ENCODE measurements at regions not wholly inside any gene's neighbourhood (a gene's known extent, or its start where the extent isn't known, plus 50 kb on each side); places are given as distances from the start of the nearest gene placed in this dataset.
"Not testable (repeated sequence)": the region's sequence is repeated elsewhere in the genome, so short reads cannot be mapped to it uniquely, and the experiment has no call there.

DNA sequence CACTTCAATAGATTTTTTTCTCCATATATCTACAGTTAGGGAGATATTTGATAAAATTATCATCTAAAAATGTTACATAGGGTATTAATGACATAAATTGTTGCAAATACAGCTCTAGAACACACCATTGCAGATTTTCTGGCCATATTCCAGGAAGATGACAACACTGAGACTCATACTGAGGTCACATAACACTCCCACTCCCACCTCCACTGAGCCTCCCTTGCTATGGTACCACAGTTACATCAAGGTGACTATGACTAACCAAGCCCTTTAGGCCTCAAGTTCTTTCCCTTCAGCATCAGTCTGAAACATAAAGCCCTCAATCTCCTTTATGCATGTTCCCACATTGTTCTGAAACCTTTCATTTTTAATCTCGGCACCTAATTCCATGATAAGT, 932.0 kb upstream of the IGFBP7 start:
- DNase-seq = no peak

DNA sequence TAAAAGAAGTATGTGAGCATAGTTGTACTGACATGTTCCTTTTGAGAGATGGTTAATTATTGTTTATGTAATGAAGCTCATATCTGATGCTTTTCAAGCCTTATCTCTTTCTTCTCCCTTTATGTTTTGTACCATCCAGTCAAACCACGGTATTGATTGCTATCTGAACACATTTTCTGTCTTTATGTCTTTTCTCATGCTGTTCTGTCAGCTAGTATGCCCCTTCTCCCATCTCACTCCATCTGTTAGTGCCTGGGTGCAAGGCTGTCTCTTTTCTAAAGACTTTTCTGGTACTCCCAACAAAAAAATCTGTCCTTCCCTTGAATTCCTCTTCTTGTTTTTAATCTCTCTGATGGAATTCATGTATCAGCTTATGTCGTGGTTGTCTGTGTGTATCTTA, 883.8 kb upstream of the IGFBP7 start:
- DNase-seq = no peak

DNA sequence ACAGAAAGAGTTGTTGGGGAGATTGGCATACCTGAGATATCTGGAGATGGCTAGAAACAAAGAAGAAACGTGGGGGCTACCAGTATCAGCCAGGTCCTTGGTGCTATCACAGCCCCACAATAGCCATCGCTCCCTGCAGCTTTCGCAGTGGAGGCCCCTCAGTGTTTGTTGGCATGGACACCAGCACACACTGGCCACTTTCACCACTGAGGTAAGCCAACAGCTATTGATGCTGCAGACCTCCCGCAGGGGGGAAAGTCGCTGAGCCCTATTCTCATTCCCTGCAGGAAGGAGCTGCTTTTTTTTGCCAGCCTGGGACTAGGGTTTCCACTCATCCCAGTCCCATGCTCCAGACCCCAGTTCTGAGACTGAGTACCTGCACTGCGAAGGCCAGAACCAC, 879.2 kb upstream of the IGFBP7 start:
- DNase-seq = no peak

DNA sequence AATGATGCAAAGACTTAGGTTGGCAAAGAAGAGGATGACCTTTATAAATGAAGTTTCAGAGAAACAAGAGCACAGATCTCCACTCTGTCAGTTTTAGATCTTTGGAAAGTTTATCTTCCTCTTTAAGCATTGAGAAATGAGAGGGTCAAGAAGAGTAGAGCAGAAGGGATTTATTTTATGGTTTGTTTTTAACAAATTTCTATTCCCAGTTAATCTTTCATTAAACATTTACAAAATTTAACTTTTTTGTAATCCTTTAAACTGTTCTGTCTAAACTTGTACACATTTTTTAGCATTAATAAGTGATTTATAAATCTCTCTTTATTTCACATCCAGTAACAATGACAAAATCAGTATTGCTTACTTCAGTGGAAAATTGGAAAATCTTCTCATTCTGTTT, 875.0 kb upstream of the IGFBP7 start:
- no peak for DNase-seq

DNA sequence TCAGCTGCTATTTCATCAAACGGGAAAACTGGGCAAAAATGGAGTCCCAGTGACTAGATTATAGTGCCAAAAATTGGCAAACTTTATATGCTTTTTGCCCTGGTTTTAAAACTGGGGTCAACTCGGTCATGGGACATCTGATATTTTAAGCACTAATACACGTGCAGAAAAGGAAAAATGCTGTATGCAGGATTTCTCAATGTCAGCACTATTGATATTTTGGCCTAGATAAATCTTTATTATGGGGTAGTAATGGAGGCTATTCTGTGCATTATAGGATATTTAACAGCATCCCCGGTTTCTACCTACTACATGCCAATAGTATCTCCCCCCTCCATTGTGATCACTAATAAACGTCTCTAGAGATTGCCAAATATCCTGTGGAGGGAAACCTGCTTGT, 870.9 kb upstream of the IGFBP7 start:
- DNase-seq = no peak

DNA sequence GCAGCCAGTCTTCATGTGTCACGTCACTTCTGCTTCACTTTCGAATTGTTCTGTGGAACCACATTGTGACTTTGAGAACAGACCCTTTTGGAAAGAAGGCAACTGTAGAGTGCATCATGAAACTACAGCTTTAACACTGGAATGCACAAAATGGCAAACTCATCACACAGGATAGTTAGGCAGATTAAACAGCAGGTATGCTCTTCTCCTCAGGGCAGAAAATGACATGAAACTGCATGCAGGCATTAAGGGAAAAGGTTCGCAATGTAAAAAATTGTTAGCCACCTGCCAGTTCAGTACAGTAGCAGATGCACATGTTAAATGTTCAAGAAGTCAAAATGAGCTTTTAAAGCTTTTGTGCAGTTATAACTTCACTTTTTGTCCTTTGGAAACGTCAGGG, 864.6 kb upstream of the IGFBP7 start:
- no peak for DNase-seq

DNA sequence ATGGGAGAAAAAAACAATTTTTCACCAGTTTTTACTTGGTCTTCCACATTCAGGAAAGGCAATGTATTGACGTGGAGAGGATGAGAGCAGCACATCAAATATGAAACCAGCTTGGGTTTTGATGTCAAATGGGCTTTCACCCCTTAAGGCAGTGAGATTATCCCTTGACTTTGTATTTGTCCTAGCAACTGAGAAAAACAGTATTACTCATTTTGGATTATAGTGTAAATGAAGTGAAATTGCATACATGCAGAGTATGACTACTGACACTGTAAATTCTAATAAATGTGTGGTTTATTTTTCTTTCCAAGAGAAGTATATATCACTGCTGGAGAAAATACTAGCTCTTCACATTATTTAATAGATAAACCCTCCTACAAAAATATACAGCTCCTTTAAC, 863.6 kb upstream of the IGFBP7 start:
- no peak for DNase-seq

DNA sequence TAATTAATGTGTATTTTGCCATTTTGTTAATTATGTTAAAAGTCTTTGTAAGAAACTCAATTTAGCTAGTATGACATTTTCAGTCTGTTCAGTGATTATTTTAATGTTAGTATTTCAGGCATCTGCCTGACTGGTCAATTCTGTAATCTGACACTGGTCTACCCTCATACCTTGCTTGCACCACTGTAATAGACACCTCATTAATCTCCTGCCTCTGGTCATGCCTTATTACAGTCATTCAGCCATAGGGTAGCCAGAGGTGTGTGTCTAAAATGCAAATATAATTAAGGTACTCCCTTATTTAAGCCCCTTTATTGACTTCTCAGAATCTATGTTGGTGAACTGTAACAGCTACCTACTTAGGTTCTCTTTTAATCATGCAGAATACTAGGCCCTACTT, 861.1 kb upstream of the IGFBP7 start:
- no peak for DNase-seq

DNA sequence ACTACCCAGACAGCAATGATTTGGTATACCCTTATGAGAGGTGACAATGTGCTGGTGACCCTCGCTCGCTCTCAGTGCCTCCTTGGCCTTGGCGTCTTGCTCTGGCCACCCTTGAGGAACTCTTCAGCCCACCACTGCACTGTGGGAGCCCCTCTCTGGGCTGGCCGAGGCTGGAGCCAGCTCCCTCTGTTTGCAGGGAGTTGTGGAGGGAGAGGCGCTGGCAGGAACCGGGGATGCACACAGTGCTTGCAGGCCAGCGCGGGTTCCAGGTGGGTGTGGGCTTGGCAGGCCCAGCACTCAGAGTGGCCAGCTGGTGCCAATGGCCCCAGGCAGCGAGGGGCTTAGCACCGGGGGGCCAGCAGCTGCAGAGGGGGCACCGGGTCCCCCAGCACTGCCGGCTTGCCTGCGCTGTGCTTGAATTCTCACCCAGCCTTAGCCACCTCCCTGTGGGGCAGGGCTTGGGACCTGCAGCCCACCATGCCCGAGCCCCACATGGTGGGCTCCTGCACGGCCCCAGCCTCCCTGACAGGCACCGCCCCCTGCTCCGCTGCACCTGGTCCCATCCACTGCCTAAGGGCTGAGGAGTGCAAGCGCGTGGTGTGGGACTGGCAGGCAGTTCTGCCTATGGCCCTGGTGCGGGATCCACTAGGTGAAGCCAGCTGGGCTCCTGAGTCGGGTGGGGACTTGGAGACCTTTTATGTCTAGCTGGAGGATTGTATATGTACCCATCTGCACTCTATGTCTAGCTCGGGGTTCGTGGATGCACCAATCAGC, 857.0 kb upstream of the IGFBP7 start:
- no peak for DNase-seq

DNA sequence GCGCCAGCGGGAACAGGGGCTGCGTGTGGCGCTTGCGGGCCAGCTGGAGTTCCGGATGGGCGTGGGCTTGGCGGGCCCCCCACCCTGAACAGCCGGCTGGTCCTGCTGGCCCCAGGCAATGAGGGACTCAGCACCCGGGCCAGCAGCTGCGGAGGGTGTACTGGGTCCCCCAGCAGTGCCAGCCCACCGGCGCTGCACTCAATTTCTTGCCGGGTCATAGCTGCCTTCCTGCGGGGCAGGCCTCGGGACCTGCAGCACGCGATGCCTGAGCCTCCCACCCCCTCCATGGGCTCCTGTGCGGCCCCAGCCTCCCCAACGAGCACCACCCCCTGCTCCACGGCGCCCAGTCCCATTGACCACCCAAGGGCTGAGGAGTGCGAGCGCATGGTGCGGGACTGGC, 855.2 kb upstream of the IGFBP7 start:
- DNase-seq = not testable (repeated sequence)

DNA sequence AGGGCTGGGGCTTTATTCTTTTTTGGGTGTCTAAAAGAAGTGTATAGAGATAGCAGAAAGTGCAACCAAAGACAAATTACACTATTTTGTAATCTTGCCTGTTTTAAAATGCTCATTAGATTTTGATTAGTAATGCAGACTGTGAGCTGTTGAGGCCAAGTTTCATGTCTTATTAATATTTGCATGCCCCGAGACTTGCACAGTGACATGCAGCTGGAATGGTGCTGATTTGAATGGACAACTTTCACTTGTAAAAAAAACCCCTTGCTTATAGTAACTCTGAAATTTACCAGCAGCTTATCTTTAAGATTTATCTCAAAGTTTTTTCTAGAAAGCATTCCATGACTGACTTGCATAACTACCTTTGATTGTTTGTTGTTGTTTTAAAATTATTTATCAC, 835.1 kb upstream of the IGFBP7 start:
- no peak for DNase-seq

DNA sequence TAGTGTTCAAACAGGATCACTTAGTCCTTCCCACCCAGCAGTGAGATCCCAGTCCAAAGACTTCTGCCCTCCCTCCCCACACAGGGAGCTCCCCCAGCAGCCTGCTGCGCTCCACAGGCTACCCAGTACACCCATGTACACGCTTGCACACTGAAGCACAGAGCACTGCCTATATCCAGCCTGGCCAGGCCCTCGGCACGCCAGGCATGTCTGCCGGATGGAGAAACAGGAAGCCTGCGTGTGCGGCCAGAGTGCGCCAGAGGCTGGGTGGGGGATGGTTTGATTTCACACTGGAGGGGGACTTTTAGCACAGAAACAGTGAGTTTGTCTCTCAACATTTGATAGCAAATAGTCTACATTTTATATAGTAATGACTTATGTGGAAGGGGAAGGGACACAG, 833.5 kb upstream of the IGFBP7 start:
- no peak for DNase-seq

DNA sequence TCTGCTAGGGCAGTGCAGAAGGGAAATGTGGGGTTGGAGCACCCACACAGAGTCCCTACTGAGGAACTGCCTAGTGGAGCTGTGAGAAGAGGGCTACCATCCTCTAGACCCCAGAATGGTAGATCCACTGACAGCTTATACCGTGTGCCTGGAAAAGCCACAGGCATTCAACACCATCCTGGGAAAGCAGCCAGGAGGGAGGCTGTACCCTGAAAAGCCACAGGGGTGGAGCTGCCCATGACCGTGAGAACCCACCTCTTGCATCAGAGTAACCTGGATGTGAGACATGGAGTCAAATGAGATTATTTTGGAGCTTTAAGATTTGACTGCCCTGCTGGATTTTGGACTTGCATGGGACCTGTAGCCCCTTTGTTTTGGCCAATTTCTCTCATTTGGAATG, 827.1 kb upstream of the IGFBP7 start:
- not testable (repeated sequence) for DNase-seq

DNA sequence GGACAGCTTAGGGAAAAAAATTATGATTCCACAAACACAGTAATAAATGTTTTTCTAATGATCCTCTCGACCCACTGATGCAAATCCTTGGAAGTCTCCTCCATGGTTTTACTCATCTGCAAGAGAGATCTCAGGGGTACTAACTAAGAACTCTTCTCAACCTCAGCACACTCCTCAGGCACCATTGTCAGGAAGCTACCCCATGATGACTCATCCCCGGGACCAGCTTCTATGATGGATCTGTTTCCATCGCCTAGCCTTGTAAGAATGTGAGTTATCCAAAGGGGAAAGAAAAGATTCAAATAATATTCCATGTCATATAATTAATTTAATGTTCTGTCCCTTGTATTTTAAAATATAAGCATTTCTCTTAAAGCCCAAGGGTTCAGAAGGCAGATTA, 816.1 kb upstream of the IGFBP7 start:
- DNase-seq = no peak

DNA sequence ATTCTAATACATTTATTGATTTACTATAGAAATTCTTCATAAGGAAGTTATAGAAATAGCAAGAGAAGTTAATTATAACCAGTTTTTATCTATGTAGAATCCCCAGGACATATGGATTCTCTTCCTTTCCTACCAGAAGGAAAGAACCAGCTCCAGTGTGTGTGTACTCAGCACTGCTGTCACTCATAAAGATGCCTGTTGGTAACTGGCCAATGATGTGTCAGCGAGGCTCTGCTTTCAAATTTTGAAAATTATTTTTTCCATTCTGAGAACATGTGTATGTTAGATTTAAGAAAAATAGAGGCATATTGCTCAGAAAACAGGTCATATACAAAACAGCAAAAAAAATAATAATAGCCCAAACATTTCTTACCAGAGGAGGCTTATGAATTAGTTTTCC, 814.8 kb upstream of the IGFBP7 start:
- DNase-seq = no peak

DNA sequence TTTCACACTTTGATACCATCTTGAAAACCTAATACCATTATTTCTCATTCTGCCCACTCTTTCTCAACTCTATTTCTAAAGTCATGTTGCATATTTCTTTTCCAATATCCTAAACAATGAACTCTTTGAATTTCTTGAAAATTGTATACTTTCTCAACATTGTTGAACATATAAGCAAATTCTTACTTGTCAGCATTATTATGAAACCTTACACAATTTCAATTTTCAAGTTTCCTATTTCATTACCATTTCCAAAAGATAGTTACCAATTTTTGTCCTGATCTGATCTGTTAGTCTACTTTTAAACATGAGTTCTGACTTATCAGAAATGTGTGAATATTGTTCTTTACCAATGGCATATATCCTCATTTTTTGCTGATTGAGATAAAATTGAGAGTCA, 806.3 kb upstream of the IGFBP7 start:
- no peak for DNase-seq

DNA sequence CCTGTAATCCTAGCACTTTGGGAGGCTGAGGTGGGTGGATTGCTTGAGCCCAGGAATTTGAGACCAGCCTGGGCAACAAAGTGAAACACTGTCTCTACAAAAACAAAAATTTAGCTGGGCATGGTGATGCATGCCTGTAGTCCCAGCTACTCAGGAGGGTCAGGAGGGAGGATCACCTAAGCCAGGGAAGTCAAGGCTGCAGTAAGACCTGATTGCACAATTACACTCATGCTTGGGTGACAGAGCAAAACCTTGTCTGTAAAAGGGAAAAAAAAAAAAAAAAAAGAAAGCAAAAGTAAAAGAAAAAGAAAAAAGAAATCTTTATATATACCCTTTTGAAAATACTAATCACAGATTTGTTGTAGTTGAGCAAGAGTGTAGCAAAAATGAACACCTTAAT, 801.0 kb upstream of the IGFBP7 start:
- no peak for DNase-seq

DNA sequence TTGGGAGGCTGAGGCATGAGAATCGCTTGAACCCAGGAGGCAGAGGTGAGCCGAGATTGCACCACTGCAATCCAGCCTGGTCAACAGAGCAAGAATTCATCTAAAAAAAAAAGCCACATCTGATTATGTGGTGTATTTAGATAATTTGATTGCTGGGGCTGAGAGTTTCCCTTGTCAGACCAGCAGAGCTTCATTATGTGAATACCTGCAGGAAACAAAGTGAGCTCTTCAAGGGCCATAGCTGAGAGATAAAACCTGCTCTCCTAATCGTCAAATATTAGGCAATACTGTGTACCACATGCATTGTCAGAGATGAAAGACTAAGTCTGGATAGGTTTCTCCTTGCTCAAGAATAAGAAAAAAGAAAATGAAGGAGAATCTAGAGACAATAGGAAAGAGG, 800.0 kb upstream of the IGFBP7 start:
- no peak for DNase-seq

DNA sequence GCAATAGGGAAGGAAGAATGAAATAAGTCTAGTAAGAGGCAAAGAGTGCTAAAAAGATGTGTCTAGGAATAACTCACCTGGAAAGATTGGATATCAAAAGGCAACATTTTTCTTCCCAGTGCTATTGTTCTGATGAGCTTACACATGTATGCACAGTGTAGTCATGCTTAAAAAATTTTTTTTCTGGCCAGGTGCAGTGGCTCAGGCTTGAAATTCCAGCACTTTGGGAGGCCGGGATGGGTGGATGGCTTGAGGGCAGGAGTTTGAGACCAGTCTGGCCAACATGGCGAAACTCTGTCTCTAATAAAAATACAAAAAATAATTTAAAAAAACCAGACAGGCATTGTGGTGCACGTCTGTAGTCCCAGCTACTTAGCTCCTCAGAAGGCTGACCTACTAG, 795.8 kb upstream of the IGFBP7 start:
- no peak for DNase-seq

DNA sequence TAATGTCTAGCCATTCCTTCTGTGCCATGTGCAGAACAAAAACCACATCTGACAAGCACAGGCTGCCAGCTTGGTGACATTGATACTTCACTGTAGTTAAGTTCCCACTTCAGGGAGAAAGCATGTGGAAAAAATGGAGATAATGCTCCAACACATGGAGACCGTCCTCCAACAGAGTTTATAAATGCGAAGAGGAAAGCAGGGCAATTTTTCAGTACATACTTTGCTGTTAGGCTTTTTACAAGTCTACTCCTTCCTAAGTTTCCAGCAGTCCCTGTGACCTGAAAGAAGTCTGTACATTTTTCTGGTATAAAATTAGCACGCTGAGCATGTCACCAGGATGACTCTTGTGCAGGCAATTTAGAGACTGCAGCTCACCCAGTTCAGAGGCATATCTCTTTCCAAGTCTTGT, 766.9 kb upstream of the IGFBP7 start:
- DNase-seq = no peak

DNA sequence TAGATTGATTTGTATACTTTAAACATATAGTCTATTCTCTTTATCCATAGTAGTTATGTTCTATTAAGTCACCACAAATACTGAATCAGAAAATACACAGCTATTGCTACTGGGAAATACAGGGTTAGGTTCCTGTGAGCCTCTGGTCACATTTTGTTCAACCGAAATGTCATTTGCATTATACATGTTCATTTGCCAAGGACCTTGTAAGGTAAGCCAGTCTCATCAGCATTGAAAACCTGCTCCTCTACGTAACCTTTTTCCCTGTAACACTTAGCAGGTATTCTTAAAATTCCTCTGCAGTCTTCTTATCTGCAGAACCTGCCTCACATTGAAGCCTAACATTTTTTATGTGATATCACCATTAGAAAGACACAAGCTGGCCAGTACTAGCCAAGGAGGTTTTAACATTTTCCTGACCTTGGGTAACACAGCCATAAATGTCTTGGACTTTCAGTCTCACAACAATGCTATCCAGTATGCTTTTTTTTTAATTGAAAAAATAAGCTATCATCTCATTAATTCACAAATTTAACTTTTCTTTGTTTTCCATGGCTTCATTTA, 765.7 kb upstream of the IGFBP7 start:
- DNase-seq = no peak

DNA sequence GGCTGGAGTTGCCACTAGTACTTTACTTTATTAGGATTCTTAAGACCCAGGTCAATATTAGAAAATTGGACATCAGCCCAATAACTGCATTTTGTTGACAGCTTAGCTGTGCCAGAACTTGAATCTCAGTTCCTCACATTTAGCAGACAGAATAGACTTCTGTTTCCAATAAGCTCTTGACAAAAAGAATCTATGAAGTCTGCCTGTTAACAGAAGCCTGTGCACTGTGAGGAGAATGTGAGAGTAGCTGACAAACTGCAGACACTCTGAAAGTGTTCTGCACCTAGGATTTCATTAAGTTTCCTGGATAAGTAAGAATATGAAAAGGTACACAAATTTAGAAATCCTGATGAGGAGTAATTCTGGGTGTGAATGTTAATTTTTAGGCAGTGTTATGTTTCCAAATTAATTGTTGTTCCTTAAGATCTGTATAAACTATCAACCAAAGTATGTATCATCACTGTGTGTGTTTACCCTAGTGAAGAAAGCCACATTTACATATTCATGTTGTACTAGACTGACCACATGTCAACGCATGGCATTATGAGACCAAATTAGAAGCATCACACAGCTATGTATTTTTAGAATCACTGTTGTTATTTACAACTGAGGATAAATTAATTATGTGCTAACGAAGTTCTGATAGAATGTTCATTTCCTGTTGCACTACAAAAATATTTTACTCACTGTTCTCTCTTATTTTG, 756.4 kb upstream of the IGFBP7 start:
- no peak for DNase-seq

DNA sequence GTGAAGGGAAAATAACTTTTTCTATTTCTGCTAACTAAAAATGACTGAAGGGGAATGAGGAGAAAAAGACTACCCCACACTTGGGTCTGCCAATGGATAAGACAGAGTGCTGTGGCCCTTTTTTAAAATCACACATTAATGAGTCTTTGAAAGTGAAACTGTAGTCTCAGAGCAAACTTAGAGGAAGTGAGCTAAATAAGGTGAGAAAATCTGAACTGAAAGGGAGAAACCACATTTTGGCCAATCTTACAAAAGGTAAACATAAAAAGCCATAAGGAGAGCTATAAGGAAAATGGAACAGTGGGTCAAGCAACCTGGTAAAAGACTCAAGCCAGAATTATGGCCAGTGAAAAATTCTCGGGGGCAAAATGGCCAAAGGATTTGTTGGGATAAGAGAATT, 755.1 kb upstream of the IGFBP7 start:
- DNase-seq = no peak

DNA sequence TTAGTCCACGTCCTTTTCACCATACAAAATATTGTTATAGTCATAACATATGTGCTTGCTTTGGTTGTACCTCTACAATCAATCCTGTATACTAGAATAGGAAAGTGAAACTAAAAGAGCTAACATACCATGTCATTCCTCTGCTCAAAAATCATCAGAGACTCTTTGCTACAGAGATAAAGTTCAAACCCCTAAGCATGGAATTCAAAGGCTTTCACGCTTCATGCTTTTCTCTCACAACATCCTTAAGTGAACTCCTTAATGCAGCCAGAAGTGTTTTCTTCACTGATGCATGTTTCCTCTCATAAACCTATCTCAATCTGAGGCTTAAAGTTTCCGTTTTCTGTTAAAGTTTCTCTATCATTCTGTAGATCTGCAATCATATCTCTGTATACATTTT, 744.6 kb upstream of the IGFBP7 start:
- peak; percentile 2 for DNase-seq

Measured in skin of body (tissue), 1 donor.